ENCODE measurements at regions not wholly inside any gene's neighbourhood (a gene's known extent, or its start where the extent isn't known, plus 50 kb on each side); places are given as distances from the start of the nearest gene placed in this dataset.

DNA sequence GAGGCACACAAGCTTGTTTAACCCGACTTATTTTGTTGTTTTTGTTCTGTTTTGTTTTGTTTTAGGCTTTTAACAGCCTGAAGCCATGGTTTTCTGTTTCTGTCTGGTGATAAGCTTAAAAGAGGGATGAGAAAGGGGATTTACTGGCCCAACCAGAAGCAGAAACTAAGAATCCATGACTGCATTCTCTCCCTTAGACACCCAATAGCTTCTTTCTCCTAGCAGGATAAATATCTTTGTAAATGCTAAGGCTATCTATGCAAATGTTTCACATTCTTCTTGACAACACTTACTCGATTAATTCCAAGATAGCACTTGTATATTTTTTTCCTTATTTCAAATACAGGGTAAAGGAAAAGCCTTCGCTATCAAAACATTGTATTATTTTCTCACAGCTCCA, 53.7 kb upstream of the SMAD1 start:
- DNase-seq: no peak

DNA sequence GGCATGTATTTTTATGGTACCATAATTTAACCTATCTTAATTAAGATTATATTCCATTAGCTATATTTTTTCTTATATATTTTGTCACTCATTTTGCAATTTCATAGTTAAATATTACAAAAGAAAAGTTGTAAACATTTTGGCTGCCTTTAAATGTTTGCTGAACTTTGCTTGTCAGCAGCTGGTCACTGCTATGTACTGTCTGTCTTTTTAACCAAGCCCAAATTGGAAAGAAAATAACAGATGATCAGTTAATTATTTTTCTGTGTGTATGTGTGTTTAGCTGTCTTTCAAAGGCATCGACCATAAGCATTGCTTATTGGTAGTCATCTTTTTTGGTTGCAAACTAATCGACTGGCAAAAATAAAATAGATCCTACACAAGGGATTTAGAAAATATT, 54.4 kb upstream of the SMAD1 start:
- DNase-seq: no peak

DNA sequence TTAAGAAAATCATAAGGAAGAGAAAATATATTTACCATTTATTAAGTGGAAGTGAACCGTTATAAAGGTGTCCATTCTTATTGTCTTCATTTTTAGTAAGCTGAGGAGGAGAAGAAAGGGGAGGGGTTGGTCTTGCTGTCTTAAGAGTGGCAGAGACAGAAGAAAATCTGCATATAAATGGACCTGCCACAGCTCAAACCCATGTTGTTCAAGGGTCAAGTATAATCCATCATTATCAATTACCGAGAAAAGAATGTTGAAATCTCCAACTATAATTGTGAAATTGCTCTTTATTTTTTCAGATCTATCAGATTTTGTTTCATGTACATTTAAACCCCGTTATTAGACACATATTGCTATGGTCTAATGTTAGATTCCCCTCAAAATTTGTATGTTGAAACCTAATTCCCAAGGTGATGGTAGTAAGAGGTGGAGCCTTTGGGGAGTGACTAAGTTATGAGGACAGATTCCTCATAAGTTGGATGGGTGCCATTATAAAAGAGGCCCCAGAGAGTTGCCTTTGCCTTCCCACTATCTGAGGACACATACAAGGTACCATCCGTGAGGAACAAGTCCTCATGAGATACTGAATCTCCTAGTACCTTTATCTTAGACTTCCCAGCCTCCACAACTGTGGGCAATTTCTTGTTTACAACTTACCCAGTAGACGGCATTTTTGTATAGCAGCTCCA, 58.5 kb upstream of the SMAD1 start:
- DNase-seq: no peak

DNA sequence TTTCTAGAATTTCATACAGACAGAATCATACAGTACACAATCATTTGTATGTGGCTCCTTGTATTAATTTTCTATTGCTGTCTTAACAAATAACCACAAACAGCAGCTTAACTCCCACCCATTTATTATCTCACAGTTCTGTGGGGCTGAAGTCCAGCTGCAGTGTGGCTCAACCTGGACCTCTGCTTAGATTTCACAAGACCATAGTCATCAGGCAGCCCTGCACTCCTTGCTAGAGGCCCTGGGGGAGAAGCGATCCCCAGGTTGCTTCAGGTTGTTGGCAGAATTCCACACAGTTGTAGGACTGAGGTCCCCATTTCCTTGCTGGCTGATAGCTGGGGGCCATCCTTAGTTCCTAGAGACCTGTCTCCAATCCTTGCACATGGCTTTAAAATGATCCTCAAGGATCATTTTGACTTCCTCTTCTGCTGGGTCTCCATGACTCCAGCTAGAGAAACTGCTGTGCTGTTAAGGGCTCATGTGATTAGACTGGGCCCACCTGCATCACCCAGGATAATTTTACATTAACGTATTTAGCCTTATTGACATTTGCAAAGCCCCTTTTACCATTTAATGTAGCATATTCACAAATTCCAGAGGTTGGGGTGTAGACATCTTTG, 60.9 kb upstream of the SMAD1 start:
- no peak for DNase-seq

DNA sequence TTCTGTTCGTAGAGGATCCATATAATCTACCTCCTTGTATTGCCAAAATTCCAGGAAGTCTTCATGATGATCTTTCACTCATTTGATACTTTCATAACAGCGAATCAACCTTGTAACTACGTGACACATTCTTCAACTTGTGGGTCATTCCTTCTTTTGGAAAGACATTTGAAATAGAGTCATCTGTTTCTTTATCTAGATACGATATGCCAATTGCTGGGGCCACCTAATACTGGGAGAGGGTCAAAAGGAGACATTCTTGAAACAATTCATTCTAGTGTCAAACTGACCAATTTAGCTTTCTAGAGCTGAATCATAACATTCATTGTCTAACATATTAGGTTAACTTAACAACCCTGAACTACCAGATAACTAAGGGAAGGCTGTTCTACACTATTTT, 62.9 kb upstream of the SMAD1 start:
- no peak for DNase-seq

DNA sequence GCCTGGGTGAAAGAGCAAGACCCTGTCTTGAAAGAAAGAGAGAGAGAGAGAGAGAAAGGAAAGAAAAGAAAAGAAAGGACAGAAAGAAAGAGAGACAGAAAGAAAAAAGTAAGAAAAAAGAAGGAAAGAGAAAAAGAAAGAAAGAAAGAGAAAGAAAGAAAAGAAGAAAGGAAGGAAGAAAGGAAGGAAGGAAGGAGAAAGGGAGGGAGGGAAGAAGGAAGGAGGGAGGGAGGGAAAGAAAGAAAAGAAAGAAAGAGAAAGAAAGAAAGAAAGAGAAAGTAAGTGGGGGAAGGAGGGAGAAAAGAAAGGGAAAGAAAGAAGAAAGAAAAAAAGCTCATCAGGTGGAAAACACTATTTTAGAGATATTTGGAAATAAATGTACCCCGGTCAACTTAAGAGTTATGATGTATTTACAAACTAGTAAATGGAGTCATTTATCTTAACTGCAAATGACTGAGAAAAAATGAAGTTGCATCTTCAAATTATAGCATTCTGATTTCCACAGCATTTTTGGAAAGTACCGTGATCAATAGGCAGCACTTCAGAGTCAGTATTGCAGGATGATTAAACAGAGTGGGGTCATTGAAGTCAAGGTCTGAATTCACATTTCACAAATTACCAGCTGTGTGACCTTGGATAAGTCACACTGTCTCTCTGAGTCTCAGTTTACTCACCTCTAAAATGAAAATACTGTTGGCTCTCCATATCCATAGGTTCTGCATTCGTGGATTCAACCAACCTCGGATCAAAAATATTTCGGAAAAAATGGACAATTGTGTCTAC, 64.1 kb upstream of the SMAD1 start:
- no peak for DNase-seq

DNA sequence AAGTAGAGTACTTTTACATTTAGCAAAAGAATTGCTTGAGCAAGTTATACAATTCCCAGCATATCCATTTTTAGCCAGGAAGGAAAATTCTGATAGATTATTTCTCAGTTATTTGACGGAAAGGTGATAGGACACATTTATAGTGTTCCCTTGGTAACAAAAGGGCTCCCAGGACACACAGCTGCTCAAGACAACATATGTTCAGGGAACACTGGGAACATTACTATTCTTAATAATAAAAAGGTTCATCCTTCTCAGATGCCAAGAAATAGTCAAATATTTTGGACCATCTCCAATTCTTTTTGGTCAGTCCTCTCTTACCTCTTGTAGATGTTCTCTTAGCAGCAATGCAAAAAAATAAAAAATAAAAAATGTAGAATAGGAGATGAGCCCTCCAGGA, 66.8 kb upstream of the SMAD1 start:
- DNase-seq: no peak

DNA sequence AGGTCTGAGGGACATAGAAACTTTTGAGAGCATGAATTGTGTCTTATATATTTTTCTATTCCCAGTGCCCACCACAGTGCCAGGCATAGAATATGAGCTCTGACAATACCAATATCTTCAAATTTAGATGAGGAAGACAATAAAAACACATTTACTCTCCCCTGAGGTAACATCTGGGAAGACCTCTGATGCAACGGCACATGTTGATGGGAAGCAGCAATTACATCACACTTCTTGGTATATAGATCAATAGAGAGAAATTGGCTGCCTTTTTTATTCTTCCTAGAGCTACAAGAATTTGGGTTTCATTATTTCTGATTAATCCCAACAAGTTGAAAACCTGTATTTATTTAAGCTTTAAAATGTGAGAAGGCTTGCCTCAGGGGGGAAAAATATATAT, 67.4 kb upstream of the SMAD1 start:
- DNase-seq: no peak

DNA sequence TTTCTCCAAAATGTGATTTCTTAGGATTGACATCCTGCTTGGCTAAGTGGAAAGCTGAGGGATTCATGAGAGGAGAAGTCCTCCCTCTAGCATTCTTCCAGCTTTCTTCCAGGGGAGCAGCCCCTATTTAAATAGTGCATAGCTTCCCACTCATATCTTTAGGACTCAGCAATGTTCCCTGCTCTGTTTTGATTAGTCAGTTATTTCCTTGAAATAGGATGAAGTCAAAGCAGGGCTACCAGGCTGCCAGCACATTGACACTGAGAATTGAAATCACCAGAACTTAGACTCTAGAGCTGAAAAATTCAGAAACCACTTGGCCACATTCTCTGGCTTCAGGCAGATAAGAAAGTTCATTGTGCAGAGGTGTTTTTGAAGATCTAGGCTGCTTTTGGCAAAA, 74.7 kb upstream of the SMAD1 start:
- no peak for DNase-seq

DNA sequence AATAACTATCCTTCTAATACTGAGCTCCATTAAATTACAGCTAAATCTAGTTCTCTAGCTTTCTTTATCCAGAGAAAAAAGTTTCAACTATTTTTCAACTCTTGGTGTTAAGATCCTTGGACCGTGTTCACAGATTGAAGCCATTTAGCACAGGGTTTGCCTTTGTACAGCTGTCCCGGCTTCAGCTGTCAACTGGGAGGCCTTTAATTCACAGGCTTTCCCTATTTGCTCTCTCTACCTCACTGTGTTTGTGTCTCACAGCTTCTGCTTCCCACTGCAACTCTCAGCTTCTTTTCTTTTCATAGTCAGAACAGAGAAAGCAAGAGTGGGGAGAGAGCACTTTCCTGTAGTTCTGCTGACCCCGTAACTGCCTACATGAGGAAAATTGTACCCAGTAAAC, 76.9 kb upstream of the SMAD1 start:
- no peak for DNase-seq

DNA sequence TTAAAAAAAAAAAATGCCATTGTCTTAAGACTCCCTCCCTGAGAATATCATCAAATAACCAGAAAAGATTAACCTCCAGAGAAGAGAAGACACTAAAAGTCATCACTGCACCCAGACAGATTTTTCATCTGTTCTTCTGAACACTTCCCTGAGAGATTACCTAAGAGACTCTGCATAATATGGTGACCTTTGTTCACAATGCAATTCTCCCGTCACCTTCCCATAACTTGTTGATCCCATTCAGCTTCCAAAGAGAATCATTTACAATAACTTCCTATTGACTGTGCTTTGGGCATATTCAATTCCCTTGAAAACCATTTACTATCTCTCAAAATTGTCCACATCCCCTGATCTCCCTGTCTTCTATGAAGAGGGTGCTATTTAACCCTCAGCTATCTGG, 85.1 kb upstream of the SMAD1 start:
- DNase-seq: no peak

DNA sequence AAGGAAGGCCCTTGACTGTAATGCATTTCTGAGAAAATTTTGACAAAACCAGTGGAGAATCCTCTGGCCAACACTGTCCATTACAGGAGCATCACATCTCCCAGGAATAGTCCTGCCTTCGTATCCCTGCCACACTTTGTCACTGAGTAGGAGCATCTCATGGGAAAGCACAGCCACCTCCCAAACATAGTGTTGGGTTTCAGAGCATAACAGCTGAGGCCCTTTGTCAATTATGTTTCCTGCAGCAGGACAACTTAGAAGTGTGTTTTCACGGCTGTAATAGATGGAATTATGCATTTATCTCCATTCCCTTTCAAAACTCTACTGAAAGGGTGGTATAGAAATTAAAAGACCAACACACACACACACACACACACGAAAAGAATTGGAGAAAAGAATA, 91.1 kb upstream of the SMAD1 start:
- no peak for DNase-seq

DNA sequence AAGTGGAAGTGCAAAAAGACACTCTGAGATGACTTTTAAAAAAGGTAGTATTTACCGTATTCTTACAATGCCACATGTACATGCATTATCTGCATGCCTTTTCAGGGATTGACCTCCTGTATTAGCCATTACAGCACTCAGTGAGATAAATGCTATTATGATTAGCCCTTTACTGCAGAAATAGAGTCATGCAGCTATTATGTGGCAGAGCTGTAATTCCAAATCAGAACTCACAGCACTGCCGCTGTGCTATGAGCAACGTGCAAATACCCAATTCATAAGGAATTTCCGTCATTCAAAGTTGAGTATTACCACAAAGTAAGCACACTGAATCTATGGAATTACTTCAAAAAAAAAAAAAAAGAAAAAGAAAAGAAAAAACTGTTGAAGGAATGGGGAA, 92.1 kb upstream of the SMAD1 start:
- no peak for DNase-seq

DNA sequence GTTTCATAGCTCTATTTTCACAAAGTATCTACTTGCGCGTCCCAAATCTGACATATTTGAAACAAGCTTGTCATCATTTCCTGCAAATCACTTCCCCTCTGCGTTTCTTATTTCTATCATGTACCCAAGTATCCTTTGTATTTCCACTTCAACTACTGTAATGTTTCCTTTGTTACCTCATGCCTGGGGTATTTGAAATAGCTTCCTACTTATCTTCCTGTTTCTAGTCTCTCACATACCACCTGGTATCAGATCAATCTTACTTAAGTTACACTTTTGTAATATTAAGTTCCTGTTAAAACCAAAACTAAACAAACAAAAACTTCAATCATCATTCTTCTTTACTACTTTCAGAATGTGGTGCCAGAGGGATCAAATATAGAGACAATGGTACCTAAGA, 93.6 kb upstream of the SMAD1 start:
- DNase-seq: no peak

DNA sequence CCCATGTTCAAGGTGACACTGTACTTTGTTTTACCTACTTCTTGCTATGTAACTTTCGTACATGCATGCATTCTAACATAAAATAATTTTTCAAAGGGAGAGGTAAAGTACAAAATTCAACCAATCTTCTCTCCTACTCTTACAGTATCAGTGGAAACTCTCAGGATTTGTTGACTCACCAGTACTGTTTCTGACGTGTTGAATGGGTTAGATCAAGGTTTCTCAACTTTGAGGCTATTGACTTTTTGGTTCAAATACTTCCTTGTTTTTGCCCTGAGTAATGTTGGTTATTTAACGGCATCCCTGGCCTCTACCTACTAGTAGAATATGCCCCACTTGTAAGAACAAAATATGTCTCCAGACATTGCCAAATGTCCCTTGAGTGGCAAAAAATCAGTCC, 94.6 kb upstream of the SMAD1 start:
- no peak for DNase-seq

DNA sequence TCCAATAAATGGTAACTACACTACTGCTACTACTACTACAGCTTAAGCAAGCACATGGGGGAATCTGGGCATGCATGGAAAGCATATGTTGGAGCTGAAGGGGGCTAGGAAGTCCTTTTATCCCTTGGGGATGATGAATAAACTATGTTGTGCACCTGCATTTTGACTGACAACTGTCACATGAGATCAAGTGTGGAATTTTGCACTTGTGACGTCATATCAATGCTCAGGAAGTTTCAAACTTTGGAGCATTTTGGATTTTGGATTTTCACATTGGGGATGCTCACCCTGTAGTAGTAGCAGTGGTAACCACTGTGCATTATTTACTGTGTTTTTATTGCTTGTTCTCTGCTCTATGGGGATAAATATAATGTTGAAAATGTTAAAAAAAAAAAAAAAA, 100.5 kb upstream of the SMAD1 start:
- DNase-seq: no peak

DNA sequence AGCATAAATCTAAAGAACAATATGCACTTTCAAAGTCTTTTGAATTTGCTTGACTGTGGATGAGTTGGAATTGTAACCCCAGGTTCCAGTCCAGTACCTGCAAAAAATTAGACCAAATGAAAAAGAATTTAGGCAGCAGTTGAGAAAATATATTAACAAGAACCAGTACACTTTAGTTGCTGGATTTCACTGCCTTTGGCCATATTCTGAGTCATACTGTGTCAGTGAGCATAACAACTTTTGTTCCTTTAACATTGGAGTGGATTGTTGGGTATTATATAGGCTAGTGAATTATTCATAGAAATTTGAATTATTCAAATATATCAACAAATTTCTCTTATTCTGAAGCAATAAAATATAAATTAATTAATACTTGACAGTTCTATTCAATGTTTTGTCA, 101.5 kb upstream of the SMAD1 start:
- DNase-seq: no peak

DNA sequence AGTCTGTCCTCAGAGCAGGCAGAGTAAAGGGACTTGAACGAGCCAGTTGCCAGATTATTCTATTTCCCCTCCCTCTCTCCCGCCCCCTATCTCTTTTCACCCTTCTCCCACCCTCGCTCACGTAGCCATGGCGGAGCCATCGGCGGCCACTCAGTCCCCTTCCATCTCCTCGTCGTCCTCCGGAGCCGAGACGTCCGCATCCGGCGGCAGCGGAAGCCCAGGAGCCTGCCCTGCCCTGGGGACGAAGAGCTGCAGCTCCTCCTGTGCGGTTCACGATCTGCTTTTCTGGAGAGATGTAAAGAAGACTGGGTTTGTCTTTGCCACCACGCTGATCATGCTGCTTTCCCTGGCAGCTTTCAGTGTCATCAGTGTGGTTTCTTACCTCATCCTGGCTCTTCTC, 106.2 kb upstream of the SMAD1 start:
- no peak for DNase-seq

DNA sequence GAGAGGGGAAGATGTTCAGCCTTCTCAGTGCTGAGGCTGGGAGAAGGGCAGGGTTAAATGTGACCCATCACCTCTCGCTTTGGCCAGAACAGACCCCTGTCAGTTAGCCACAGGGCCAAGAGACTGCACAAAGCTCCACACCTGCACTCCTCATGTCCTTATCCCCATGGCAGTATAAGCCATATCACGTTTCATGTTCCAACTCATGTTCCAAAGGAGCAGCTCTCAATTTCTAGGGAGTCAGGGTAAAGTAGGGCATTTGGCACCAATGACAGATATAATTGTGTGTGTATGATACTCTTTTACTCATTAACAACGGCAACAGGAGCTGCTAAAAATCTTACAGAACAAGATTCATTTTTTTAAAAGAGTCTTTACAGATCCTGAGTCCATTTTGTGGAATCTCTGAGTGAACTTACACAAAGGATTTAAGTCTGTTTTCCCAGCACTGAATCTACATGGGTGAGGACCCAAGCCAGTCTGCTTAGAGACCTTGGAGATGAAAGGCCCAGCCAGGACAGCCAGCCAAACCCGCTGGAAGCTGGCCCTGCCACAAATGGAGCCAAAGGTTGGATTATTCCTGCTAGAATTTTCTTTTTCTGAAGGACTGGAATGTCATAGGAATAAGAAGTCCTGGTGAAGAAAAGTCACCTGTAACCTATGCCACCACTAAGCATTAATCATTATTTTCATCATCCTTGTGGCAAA, 129.1 kb upstream of the SMAD1 start:
- no peak for DNase-seq

DNA sequence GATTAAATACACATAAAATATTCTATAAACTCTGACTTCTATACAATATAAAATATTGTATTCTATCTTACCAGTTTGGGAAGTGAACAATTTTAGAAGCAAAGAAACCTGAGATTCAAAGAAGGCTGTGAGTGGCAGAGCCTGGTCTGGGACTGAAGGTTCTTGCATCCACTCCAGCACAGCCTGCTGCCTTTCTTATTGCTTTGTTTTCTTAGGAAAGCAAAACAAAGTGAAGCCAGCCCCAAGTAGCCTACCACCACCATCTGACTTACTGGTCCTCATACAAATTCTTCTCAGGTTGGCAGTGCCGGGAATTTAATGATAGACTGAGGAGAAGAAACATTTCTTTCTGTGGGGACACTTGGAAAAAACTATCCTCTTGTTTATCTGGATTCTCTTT, 129.7 kb upstream of the SMAD1 start:
- no peak for DNase-seq

DNA sequence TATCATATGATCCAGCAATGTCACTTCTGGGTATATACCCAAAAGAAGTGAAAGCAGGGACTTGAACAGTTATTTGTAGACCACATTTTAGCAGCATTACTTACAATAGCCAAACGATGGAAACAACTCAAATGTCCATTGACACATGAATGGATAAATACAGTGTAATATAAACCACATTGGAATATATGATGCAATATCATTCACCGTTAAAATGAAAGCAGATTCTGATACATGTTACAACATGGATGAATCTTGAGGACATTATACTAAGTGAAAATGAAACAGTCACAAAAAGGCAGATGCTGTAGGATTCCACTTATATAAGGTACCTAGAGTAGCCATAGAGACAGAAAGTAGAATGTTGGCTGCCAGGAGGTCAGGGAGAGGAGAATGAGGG, 130.5 kb upstream of the SMAD1 start:
- DNase-seq: no peak

DNA sequence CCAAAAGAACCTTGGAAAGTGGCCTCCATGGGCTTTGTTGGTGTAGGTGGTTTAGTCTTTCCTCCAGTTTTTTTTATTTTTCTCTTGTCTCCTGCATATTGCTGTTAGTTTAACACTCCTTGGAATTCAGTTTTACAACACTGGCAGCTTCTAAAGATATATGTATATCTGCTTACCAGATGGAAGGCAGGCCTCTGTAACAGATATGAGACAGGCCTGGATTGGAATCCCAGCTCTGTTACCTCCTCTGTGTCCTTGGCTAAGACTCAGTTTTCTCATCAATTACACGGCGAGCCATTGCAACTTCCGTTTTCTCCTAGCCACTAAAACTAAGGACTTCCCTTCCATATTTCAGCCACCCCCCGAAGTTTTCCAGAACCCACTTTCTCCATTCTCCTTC, 133.4 kb upstream of the SMAD1 start:
- no peak for DNase-seq

DNA sequence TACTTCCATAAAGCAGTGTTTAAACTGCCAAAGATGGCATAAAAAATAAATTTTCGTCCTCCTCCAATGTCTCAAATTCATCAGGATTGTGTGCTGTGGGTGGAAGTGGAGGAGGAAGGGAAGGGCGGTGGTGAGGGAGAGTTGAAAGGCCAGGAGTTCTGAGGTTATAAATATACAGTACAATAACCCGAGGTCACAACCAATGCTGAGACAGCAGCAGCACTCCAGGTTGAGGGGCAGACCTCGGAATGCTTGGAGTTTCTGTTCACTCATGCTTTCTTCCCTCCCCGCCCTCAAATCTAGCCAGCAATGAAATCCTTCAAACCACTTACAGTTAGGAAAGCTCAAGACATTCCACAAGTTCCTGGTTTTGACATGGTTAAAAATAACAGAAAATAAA, 134.0 kb upstream of the SMAD1 start:
- DNase-seq: no peak

DNA sequence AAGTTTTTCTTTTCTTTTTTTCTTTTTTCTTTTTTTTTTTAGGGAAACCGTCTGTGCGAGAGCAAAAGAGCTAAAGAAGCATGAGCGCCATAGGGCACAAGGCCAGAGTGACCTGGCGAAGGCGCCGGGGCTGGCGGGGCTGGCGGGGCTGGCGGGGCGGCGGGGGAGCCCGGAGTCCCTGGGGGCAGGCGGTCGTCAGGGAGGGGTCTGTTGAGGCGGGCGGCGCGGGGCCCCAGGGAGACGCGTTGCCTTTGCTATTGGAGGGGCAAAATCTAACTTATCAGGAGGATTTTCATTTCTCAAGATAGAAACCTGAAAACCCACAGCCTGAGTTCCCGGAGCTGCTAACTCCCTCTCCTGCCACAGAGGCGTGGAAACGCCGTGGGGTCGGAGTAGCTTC, 135.6 kb upstream of the SMAD1 start:
- DNase-seq: no peak

Data from hematopoietic multipotent progenitor cell treated with erythropoietin and hydrocortisone succinate and interleukin-3 and kit ligand, for 8 days (in vitro differentiated cells).